ENCODE measurements at regions not wholly inside any gene's neighbourhood (a gene's known extent, or its start where the extent isn't known, plus 50 kb on each side); places are given as distances from the start of the nearest gene placed in this dataset.

GRCh38 chr3:137958636-137959035, 51.3 kb upstream of the CLDN18 start:
- TF ChIP-seq CTCF (IDR thresholded peaks at IDR 0.05 in 4 of 5, conservative IDR thresholded peaks at IDR 0.05 in 1 of 5) (no peak), POLR2A (IDR thresholded peaks at IDR 0.05) (no peak)

All from gastrocnemius medialis (tissue), 4 donors.